OCI-LY1 (cell line): ENCODE measurements at regions not wholly inside any gene's neighbourhood (a gene's known extent, or its start where the extent isn't known, plus 50 kb on each side); places are given as distances from the start of the nearest gene placed in this dataset.

Experiments
- CTCF ChIP-seq: fragments of 200-600 bp; sonication (generic), shearing (Covaris generic); IDR thresholded peaks from 2 replicates; pipeline ENCODE4 v1.5.1; 2017; ENCODE audit warnings: mild to moderate bottlenecking, antibody characterized with exemption, low read length, moderate library complexity, mixed read lengths
- EZH2 ChIP-seq: fragments of 200-600 bp; sonication (generic), shearing (Covaris generic); IDR thresholded peaks from 2 replicates; pipeline ENCODE4 v1.8.0; 2017; ENCODE audit warnings: borderline replicate concordance, mixed run types, mild to moderate bottlenecking, antibody characterized with exemption, low read length, moderate library complexity, mixed read lengths

GRCh38 chr3:65202395-65202794, 514.6 kb upstream of the ADAMTS9 start:
- TF ChIP-seq EZH2 (no peak), CTCF (no peak)
